ENCODE measurements at regions not wholly inside any gene's neighbourhood (a gene's known extent, or its start where the extent isn't known, plus 50 kb on each side); places are given as distances from the start of the nearest gene placed in this dataset.

- ATAC-seq (no peak), DNase-seq (ENCODE audit: low read depth, low spot score) (no peak)
- Histone ChIP-seq H3K9me3 (ENCODE audit: control insufficient read depth, insufficient read depth, low read depth, low read length) (no peaks in the 10 kb centered on the region), H3K4me3 (ENCODE audit: low read depth in 2 of 2, low read length in 2 of 2) (no peak overlapping the region), H3K27me3 (ENCODE audit: control insufficient read depth, insufficient read depth, low read length) (0 out of 2 replicates have a peak, but pooled peaks cover 2% of the 10 kb centered on the region), H3K27ac (ENCODE audit: low read length) (no peak overlapping the region), H3K36me3 (ENCODE audit: control insufficient read depth, insufficient read depth, low read length) (no peaks in the 10 kb centered on the region), H3K4me1 (ENCODE audit: control insufficient read depth, insufficient read depth, low read length) (no peaks in the 10 kb centered on the region)
- intact Hi-C loops (cut with micrococcal nuclease; ENCODE audit: unreplicated experiment): no loop called here
- CTCF ChIA-PET: no interaction called here
- in situ Hi-C loops (cut with HindIII; ENCODE audit: low pct_unique_long_range_greater_than_20kb, low sequenced_read_pairs): no loop called here
- TF ChIP-seq REST (IDR thresholded peaks at IDR 0.05; ENCODE audit: insufficient read depth in 1 of 2, low read depth in 2 of 2, low read length in 1 of 2): no peak
- no TSS peak for BruUV-seq (replicated peaks)
- POLR2A ChIA-PET: no interaction called here
These were observed 64.8 kb upstream of the DARS1 start for GRCh38 chr2:136049991-136050920.

- Histone ChIP-seq H3K9me3 (ENCODE audit: control insufficient read depth, insufficient read depth, low read depth, low read length) (no peaks in the 10 kb centered on the region), H3K36me3 (ENCODE audit: control insufficient read depth, insufficient read depth, low read length) (no peaks in the 10 kb centered on the region), H3K27me3 (ENCODE audit: control insufficient read depth, insufficient read depth, low read length) (peaks cover 2% of the 10 kb centered on the region; the same call in 1 of the 2 replicates), H3K4me3 (ENCODE audit: low read depth in 2 of 2, low read length in 2 of 2) (no peak overlapping the region), H3K4me1 (ENCODE audit: control insufficient read depth, insufficient read depth, low read length) (no peaks in the 10 kb centered on the region), H3K27ac (ENCODE audit: low read length) (no peak overlapping the region)
- in situ Hi-C loops (cut with HindIII; ENCODE audit: low pct_unique_long_range_greater_than_20kb, low sequenced_read_pairs) (no loop called here), intact Hi-C loops (cut with micrococcal nuclease; ENCODE audit: unreplicated experiment) (no loop called here)
- ATAC-seq: no peak
- ChIA-PET POLR2A (no interaction called here), CTCF (no interaction called here)
- no peak for DNase-seq (ENCODE audit: low read depth, low spot score)
- BruUV-seq (replicated peaks): no TSS peak
- TF ChIP-seq POLR2AphosphoS5 (IDR thresholded peaks at IDR 0.05; ENCODE audit: low read depth, low read length) (no peak), SIN3A (IDR thresholded peaks at IDR 0.05; ENCODE audit: borderline replicate concordance, insufficient read depth, low read depth, low read length) (no peak), REST (IDR thresholded peaks at IDR 0.05; ENCODE audit: insufficient read depth in 1 of 2, low read depth in 2 of 2, low read length in 1 of 2) (no peak), CTCF (IDR thresholded peaks at IDR 0.05) (no peak), TCF7L2 (IDR thresholded peaks at IDR 0.05; ENCODE audit: low read depth, low read length) (no peak)
These were observed 63.8 kb upstream of the DARS1 start for GRCh38 chr2:136049011-136049742.
